ENCODE measurements at regions not wholly inside any gene's neighbourhood (a gene's known extent, or its start where the extent isn't known, plus 50 kb on each side); places are given as distances from the start of the nearest gene placed in this dataset.

DNA sequence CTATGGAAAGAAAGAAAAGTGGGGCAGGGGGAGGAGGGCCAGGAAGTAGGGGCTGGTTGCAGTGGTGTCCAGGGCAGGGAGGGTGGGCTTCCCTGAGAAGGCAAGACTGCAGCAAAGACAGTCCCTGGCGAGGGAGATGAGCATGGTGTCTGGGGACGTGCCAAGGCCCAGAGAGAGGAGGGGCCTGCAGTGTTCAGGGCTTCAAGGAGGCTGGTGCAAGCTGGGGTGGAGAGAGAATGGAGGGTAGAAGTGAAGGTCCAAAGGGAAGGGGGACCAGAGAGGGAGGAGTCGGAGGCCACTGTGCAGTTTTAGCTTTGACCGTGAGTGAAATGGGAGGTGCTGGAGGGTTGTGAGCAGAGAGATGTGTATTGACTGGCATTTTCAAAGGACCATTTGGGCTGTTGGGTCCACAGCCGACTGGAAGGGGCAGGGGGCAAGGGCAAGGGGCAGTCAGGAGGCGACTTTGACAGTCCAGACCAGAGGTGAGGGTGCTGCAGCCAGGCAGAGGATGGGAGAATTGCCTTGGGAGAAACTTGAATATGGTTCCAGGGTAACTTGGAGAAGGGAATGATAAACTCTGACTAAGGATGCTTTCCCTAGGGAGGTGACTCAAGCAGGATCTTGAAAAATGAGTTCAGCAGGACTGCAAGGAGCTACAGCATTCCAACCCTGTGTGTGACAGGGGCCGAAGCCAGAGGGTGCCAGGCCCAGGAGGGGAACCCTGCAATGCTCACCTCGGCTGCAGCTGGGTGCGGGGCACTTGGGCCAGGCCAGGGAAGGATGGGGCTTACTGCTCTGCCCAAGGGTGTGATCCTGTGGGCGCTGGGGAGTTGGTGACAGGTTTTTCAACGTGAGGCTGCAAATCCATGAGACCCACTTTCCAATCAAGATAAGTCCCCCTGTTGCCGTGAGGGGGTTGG is 177.1 kb upstream of the HAAO start:
- no peak for DNase-seq

DNA sequence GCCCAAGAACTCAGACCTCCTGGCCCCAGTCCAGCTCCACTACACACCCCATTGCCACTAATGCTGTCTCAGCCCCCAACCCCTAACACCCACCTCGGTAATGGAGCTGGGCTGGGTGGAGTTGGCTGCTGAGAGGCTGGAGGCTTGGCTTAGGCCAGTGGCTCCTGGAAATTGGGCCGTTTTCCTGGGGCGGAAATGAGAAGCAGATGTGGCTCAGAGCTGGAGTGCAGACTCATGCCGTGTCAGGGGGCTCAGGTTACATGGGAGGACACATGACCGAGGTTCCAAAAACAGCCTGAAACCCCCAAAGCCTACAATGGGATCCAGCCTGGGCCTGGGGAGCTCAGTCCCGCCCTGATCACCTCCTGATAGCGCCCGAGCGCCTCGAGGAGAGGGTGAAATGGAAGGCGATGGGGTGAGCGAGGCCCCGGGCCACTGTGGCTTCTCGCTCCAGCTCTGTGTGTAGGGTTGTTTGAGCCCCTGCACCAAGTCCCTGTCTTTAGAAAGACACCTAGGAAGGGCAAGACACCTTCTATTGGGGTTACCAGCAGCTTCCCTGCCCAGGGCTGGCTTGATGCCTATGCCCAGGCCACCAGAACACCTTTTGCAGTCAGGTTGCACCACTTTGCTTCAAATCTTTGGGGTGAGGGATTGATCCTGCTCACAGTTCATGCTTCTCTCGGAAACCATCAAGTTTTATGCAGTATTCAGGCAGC is 175.7 kb upstream of the HAAO start:
- no peak for DNase-seq

DNA sequence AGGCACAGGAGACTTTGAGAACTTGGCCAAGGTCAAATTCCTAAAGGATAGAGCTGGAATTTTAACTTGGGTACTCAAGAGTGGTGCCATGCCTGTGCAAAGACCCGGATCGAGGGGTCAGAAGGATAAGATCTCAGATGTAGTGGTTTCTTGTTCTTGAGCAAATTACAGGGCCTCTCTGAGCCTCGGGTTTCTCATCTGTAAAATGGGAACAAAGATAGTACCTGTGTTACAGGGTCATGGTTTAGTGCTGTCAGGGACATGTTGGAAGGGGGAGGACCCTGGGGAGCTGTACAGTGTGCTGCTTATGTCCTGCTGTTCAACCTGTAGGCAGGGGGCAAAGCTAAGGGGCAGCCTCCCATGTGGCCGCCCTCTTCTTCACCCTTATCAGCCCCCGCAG is 173.5 kb upstream of the HAAO start:
- DNase-seq: no peak

DNA sequence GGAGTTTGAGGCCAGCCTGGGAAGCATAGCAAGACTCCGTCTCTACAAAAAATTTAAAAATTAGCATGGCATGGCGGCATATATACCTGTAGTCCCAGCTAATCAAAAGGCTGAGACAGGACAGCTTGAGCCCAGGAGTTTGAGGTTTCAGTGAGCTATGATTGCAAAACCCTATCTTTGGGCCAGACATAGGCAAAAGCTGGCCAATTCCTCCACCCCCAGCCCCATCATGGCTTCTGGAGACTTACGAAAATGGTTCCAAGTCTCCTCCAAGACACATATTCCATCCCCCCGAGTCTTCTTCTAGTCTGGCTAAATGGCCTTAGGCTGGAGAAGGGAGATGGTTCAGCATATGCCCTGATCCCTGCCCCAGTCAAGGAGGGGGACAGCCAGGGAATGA is 172.8 kb upstream of the HAAO start:
- DNase-seq: no peak

DNA sequence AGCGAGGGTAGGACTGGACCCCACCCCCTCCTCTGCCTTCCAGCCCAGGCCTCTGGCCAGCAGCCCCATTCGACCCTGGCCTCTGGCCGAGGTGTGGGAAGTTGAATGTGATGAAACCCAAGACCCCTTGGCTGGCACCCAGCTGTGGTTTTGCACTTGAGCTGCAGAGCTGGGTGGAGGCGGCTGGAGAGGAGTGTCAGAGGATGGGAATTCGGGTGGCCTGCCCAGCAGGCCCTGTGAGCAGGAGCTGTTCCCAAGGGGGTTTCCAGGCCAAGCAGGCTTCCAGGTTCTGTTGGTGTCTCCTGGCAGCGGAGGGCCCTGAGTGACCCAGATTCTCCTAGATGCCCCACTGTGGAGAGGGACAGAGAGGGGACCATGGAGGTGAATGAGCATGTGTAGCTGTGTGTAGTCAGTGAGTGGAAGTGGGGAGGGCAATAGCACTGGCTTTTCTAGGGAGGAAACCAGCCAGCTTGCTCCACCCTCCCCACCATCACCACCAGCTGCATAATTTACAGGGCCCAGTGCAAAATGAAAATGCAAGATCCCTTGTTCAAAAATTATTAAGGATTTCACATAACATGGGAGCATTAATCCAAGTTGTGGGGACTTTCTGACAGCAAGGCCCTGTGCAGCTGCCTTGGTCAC is 172.2 kb upstream of the HAAO start:
- no peak for DNase-seq

DNA sequence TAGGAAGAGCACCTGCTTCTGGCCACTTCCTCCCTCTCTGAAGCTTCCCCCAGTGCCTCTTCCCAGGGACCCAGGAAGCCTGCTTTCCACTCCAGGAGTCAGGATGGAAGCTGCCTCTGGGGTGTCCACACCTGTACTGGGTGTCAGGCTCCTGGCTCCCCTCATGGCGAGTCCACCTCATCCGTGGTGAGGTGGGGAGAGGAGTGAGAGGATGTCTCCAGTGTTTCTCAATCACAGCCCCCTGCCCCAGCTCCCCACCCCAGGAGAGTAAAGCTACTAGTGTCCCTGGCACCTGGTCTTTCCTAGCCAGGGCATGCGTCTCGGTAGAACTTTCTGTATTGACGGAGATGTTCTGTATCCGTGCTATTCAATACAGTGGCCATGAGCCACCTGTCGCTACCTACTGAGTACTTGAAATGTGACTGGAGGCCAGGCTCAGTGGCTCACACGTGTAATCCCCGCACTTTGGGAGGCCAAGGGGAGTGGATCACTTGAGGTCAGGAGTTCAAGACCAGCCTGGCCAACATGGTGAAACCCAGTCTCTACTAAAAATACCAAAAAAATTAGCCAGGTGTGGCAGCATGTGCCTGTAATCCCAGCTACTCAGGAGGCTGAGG is 171.2 kb upstream of the HAAO start:
- DNase-seq: no peak

DNA sequence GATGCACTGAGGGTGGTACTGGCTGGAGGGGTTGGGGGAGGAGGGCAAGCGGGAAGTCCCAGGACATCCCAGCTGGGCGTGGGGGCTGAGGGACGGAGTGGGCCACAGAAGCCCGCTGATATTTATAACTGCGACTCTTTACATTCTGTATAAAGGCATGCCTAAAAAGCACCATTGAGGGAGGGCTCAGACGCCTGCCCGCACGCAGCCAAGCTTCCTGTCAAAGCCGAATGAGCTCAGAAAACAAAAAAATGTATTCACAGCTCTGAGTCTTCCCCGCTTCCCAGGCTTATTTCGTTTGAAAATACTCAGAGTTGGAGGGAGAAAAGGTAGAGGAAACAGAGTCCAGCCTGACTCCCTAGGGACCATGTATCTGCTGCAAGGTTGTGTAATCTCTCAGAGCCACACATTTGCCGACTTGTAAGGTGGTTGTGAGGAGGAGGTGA is 170.1 kb upstream of the HAAO start:
- DNase-seq: no peak

DNA sequence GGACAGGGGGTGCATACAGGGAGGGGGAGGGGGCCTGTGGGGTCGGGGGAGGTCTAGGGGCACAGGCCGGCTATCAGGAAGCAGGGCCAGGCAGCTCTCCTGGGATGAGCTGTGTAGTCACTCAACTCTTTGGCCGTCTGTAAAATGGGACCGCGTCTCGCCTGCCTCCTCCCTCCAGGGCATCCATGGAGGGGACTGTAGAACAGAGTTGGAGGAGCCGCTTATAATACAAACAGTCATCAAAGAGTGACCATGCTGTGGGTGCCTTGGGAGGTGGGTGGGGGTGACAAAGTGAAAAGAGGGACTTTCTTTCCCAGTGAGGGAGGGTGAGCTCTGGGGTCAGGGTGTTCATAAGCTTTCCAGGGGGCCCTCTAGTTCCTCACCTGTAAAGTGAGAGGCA is 169.6 kb upstream of the HAAO start:
- DNase-seq: no peak

DNA sequence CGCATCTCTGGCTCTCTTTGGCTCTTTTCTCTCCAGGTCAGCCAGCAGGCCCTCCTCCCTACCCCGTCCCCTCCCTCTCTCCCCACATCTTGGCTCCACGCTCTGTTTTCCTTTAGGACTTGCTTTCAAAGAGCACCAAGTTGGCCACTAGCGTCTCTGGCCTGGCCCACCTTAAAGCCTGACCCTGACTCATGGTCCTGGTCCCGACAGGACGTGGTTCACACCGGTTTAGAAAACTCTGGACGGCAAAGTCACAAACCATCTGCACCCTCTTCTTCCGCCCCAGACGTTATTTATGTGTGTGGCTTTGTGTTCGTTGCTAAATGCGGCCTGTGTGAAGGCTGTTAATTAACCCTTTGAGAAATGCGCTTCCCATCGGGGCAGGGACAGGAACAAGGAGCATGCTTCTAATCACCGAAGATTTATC is 169.0 kb upstream of the HAAO start:
- DNase-seq: no peak

DNA sequence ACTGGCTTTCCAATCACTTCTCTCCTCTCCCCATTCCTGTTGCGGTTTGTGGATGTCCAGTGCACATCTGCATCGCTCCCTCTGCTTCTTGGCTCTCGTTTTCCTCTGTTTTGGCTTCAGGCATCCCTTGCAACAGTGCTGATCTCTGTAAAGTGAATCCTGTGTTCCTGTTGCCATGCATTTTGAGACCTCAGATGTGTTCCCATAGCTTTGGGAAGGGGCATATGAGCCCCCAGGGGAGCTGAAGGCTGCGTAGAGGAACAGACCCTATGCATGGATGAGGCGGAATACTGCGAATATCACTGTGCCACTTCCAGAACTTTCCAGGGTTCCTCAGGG is 168.4 kb upstream of the HAAO start:
- no peak for DNase-seq

DNA sequence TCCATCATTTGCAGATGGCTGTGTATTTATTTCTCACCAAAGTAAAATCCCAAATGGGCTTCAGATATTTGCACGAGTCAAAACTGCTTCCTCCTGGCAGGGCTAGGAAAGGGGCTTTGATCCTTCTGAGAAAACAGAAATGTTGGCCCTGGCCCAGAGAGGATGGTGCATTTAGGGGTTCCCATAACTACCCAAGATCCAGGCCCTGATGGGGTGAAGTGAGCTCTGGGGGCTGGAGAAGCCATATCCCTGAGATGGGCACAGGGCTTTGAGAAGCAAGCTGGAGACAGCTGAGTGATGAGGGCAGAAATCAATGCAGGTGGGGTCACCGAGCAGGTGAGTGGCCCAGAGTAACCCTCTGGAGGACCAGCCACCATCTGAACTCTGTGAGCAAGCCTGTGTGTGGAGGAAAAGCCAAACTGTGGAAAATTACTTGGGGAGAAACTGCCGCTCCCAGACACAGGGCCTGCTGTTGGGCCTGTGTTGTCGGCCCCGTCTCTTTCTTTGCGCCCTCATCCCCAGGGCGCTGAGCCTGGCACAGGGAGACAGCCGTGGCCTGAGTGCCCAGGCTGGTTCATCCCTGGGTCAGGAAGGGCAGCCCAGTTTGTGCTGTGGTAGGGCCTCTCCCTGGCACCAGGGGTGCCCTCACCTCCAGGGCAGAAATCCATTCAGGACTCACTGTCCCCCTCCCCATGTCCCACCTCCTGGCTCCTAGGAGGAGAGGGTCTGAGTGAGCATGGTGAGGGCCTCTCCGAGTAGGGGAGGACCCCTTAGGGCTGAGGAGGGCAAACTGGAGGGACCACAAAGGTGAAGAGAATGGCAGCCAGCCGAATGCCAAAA is 167.8 kb upstream of the HAAO start:
- DNase-seq: no peak

DNA sequence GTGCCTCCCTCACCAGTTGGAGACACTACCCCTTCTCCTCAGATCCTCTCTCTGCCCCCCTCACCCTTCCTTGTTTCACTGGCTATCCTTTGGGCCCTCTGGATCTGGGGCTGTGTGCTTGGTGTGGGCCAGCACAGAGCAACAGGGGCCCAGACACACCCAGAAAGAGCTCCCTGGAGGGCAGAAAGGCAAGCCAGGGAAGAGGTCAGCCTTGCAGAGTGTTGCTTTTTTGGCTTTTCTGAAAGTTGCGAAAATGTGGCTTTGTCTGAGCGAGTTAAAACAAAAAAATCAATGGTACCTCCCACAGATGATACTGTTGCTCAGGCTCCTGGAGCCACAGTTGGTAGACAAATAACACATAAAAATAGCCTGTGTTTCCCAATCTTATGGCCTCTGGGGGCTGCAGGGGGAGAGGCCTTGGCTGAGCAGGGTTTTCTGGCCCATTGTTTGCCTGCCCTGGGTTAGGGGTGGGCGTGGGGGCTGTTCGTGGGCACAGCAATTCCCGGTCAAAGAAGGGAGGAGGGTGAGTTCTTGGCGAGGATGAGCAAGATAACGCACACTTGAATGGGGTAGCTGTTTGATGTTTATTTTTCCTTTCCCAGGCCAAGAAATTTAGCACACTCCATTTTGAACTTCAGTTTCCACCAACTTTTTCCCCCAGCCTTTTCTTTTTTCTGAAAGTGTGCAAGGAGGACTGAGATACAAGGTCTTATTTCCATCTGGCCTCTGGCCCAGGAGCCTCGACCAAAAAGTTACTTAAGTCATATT is 167.0 kb upstream of the HAAO start:
- DNase-seq: no peak

DNA sequence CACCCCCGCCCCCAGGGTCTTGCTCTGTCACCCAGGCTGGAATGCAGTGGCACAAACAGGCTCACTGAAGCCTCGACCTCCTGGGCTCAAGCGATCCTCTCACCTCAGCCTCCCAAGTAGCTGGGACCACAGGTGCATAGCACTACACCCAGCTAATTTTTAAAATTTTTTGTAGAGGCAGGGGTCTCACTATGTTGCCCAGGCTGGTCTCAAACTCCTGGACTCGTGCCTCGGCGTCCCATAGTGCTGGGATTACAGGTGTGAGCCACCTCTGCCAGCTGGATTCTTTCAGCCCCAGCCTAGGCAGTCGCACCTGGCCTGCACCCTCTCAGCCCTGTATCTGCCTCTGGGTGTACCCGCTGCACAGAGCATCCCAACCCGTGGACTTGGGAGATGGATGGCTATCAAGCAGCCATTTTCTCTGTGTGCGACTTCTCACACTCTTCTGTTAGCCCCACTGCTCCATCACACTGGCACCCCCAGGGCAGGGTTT is 166.4 kb upstream of the HAAO start:
- DNase-seq: no peak

DNA sequence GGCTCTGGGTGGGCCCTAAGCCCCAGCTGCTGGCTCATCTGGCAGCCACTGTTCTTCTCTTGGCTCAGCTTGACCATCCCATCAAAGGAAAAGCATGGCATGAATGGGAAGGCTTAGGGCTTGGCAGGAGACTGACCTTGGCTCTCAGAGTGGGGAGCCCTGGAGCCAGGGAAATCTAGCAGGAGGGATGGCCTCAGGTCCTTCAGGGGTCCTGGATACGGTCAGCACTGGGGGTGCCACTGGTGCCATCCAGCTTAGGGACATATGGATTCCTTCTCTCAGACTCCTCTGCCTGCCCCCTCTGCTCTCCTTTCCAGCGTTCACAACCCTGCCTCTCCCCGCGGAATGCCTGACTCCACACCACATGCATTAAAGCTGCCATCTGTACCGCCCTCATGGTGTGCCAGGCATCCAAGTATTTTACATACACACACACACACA is 165.5 kb upstream of the HAAO start:
- DNase-seq: no peak

DNA sequence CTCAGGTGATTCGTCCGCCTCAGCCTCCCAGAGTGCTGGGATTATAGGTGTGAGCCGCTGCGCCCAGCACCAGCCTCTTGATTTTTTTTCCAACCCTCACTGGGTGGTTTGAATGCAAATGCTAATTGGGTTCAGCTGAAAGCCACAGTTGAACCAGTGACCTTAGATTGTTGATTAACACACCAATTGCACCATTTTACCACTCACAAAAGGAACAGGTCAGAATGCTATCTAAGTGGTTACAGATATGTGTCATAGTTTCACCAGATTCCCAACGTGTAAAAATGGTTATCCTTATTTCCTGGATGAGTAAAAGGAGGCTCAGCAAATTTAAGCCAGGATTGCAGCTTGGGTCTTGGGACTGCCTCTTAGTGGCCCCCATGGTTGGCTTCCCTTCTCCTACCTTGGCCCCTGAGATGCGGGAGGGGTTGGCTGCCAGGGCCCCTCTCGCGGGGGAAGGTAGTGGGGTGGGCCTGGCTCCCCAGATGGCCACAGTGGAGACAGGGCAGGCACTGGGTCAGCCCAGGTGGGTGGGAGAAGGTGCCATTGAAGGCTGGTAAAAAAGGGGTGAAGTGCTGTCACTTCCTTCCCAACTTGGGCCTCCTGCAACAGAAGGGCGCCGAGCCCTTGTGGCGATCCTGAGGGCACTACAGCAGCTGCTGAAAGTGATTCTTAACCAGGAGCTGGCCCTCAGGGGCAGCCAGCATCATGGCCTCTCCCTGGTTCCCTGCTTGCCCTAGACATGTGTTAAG is 164.9 kb upstream of the HAAO start:
- DNase-seq: no peak

DNA sequence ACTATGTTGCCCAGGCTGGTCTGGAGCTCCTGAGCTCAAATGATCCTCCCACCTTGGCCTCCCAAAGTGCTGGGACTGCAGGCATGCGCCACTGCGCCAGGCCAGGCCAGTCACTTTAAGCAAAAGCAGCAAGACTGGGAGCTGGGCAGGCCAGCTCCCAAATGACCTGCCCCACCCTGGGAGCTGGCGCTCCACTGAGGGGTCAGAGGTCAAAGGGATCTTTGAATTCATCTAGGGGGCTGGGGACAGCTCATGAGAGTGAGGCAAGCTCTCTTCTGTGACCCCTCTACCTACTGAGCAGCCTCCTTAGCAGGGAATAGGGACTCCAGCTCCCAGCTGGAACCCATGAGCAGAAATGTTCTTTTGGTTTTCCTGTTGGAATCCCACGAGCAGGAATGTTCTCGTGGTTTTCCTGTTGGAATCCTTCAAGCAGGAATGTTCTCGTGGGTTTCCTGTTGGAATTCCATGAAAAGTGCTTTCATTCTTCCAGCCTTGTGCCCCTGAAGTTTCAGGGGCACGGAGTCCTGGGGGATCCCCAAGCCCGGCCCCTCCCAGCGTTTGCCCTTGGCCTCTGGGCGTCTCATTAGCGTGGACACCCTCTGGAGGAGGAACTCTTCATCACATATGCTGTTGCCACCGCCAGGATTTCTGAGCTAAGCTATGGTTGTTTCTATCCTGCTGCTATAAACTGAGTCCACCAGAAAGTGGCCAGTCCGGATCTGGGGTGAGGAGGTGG is 162.0 kb upstream of the HAAO start:
- no peak for DNase-seq

DNA sequence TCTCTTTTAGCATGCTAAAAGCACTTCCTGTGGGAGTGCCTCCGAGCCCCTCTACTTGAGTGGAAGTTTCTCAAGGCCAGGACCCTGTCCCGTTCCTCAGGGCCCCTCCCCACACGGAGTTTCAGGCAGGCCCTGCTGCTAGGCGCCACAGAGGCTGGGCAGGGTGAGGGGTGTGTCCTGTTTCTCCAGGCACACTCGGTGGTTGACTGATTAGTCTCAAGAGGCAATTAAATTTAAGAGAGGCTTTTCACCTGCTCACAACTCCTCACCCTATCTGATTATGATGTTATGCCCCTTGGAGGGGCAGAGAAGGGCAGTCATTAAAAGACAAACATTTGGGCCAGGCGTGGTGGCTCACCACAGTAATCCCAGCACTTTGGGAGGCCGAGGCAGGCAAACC is 160.8 kb upstream of the HAAO start:
- DNase-seq: no peak

DNA sequence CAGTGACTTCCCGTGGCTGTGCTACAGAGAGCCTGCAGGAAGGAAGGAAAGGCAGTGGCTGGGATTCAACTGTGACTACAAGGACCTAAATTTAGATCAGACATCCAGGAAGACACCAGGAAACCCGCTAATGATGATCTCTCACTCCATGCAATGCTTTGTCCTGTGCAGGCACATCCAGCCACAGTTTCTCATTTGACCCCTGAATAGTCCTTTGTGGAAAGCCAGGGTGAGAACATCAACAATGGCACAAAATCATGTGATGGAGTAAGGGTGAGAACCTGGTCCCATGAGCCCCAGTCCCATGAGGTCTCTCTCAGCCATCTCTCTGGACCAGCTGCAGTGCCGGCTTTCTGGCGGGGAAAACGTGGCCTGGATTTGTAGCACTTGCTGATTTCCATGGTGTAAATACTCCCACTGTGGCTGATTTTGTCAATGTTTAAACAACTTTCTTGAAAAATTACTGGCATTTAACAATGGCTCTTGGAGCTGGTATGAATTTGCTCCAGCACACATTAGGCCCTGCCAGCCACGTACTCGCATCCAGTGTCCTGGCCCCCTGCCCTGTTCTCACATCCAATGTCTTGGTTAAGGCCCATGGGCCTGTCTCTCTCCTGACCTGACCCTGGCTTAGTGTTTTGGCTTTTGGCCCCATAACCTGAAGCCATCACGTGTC is 159.0 kb upstream of the HAAO start:
- DNase-seq: no peak

DNA sequence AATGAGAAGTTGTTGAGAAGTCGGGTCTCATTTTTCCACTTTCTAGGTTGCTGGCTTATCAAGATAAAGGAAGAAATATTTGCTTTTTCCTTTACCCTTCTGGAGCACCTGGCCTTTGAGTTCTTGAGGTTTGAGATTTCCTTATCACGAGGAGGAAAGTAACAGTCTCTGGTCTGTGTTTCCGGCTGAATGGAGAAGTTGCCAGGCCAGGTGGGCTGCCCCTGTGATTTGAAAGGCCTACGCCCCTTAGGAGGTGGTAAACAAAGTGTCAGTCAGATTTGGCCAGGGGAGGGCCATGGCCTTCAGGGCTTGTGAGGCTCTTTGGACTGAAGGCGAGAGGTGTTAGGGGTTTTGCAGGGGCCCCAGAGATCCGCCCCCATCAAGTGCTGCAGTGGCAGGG is 156.7 kb upstream of the HAAO start:
- DNase-seq: no peak
